ENCODE measurements at regions not wholly inside any gene's neighbourhood (a gene's known extent, or its start where the extent isn't known, plus 50 kb on each side); places are given as distances from the start of the nearest gene placed in this dataset.

DNA sequence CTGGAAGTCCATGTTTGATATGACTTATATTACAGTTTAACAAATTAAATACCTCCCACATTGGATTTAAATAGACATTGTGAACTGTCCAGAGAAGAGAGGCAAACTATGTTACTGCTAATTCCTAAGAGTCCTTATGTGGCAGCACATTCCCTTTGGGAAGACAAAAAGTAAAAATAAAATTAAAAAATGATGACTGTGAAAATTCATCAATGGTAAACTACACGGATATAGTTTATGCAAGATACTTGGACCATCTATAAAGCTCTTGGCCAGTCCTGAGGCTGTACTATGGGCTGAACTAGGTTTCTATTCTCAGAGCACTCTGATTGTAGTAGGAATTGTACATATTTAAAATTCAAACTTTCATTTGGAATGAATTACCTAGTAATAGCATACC is 206.4 kb downstream of the LRRK2 start:
- no peak overlapping the region for H3K56ac ChIP-seq (ENCODE audit: low read length)
- no peak overlapping the region for H2BK5ac ChIP-seq (ENCODE audit: low read length)
- H3K4me1 ChIP-seq (ENCODE audit: control insufficient read depth, low read depth, low read length), result no peaks in the 10 kb centered on the region
- H3K18ac ChIP-seq (ENCODE audit: low read length), result no peak overlapping the region
- no peak overlapping the region for H3K27ac ChIP-seq (ENCODE audit: low read depth, low read length)
- H3K4me2 ChIP-seq (ENCODE audit: low read length), result no peak overlapping the region
- H3K36me3 ChIP-seq (ENCODE audit: control insufficient read depth, insufficient read depth, low read length), result no peaks in the 10 kb centered on the region
- H3K79me2 ChIP-seq (ENCODE audit: control insufficient read depth, insufficient read depth, low read length), result no peaks in the 10 kb centered on the region
- H2BK15ac ChIP-seq (replicated peaks; ENCODE audit: low read depth), result no peak overlapping the region
- no peak overlapping the region for H3K4ac ChIP-seq (ENCODE audit: low read depth, low read length)
- H3K4me3 ChIP-seq (ENCODE audit: low read length), result no peak overlapping the region
- H4K8ac ChIP-seq (ENCODE audit: low read depth, low read length), result no peak overlapping the region
- no peak overlapping the region for H3K9ac ChIP-seq (ENCODE audit: low read length)
- no peak for DNase-seq
- H3K79me1 ChIP-seq (ENCODE audit: low read length), result no peaks in the 10 kb centered on the region
- no peak overlapping the region for H2BK120ac ChIP-seq (ENCODE audit: low read depth, low read length)
- H3K23ac ChIP-seq (ENCODE audit: low read length), result no peak overlapping the region
- WGBS (ENCODE audit: extremely low coverage, insufficient coverage, low lambda C conversion rate), result no CpG with 5 or more reads among the region's 1 CpG
- no peak overlapping the region for H4K5ac ChIP-seq (ENCODE audit: low read length)
- H3K27me3 ChIP-seq (ENCODE audit: insufficient read depth, low read length, poor library complexity), result no peaks in the 10 kb centered on the region
- H2AK5ac ChIP-seq (ENCODE audit: low read length), result no peak overlapping the region

DNA sequence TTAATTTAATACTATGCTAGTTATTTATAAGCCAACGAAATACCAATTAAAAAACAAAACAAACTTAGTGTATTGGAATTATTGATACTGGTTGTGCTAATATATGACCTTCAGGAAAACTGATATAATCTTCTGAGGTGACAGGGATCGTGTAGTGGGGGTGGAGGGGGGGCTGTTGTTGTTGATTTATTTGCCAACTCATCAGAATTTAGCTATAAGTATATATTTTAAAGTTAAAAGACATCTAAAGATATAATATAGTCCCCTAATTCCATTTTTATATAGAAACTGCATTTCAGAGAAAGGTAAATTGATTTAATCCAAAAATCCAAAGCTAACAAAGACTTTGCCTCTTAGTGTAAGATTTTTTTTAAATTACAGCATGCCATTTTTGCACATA is 210.5 kb downstream of the LRRK2 start:
- no CpG with 5 or more reads among the region's 2 CpGs for WGBS (ENCODE audit: extremely low coverage, insufficient coverage, low lambda C conversion rate)

DNA sequence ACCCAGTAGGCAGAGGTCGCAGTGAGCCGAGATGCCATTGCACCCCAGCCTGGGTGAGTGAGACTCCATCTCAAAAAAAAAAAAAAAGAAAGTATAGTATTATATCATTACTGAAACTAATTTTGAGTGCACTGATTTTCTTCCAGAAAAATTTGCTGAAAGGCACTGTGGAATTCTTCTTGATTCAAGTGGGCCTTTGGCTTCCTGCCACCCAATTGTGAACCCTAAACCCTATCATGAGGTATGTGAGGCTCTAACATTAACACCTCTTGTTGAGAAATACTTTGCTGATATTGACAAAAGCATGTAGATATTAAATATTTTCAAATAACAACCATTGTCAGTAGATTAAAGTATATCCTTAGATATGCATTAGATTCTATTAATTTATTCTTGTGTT is 211.2 kb downstream of the LRRK2 start:
- Histone ChIP-seq H2BK5ac (ENCODE audit: low read length) (no peak overlapping the region), H3K23ac (ENCODE audit: low read length) (no peak overlapping the region), H2AK5ac (ENCODE audit: low read length) (no peak overlapping the region), H4K5ac (ENCODE audit: low read length) (no peak overlapping the region), H3K4me3 (ENCODE audit: low read length) (no peak overlapping the region), H3K79me2 (ENCODE audit: control insufficient read depth, insufficient read depth, low read length) (no peaks in the 10 kb centered on the region), H2BK15ac (replicated peaks; ENCODE audit: low read depth) (no peak overlapping the region), H3K9ac (ENCODE audit: low read length) (no peak overlapping the region), H3K4me1 (ENCODE audit: control insufficient read depth, low read depth, low read length) (no peaks in the 10 kb centered on the region), H3K4me2 (ENCODE audit: low read length) (no peak overlapping the region), H3K79me1 (ENCODE audit: low read length) (no peaks in the 10 kb centered on the region), H4K8ac (ENCODE audit: low read depth, low read length) (no peak overlapping the region), H3K18ac (ENCODE audit: low read length) (no peak overlapping the region), H3K4ac (ENCODE audit: low read depth, low read length) (no peak overlapping the region), H3K56ac (ENCODE audit: low read length) (no peak overlapping the region), H2BK120ac (ENCODE audit: low read depth, low read length) (no peak overlapping the region), H3K27ac (ENCODE audit: low read depth, low read length) (no peak overlapping the region), H3K36me3 (ENCODE audit: control insufficient read depth, insufficient read depth, low read length) (no peaks in the 10 kb centered on the region), H3K27me3 (ENCODE audit: insufficient read depth, low read length, poor library complexity) (no peaks in the 10 kb centered on the region)
- no CpG with 5 or more reads among the region's 2 CpGs for WGBS (ENCODE audit: extremely low coverage, insufficient coverage, low lambda C conversion rate)
- no peak for DNase-seq

More for the DNA sequence above, 210.5 kb downstream of the LRRK2 start:
- Histone ChIP-seq H3K79me2 (ENCODE audit: control insufficient read depth, insufficient read depth, low read length) (no peaks in the 10 kb centered on the region), H2AK5ac (ENCODE audit: low read length) (no peak overlapping the region), H3K79me1 (ENCODE audit: low read length) (no peaks in the 10 kb centered on the region), H3K4me3 (ENCODE audit: low read length) (no peak overlapping the region), H3K4me2 (ENCODE audit: low read length) (no peak overlapping the region), H3K18ac (ENCODE audit: low read length) (no peak overlapping the region), H3K56ac (ENCODE audit: low read length) (no peak overlapping the region), H3K27me3 (ENCODE audit: insufficient read depth, low read length, poor library complexity) (no peaks in the 10 kb centered on the region), H4K5ac (ENCODE audit: low read length) (no peak overlapping the region), H3K36me3 (ENCODE audit: control insufficient read depth, insufficient read depth, low read length) (no peaks in the 10 kb centered on the region), H3K4me1 (ENCODE audit: control insufficient read depth, low read depth, low read length) (no peaks in the 10 kb centered on the region), H3K4ac (ENCODE audit: low read depth, low read length) (no peak overlapping the region), H2BK120ac (ENCODE audit: low read depth, low read length) (no peak overlapping the region), H2BK15ac (replicated peaks; ENCODE audit: low read depth) (no peak overlapping the region), H3K9ac (ENCODE audit: low read length) (no peak overlapping the region), H4K8ac (ENCODE audit: low read depth, low read length) (no peak overlapping the region), H3K27ac (ENCODE audit: low read depth, low read length) (no peak overlapping the region), H2BK5ac (ENCODE audit: low read length) (no peak overlapping the region), H3K23ac (ENCODE audit: low read length) (no peak overlapping the region)
- no peak for DNase-seq

DNA sequence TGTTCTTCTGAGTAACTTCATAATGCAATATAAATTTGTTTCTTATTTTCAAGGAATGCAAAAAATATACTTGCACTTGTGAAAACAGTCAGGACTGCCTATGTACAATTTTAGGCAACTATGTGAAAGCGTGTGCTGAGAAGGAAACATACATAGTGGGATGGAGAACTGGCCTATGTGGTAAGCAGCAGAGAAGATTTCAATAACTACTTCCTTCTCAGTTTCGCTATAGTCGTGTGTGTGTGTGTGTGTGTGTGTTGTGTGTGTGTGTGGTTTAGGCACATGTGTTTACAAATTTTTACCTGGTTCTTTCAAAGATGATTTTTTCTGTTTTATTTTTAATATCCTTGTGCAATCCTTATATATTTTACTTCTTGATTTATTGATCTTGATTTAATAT is 211.8 kb downstream of the LRRK2 start:
- no CpG with 5 or more reads among the region's 3 CpGs for WGBS (ENCODE audit: extremely low coverage, insufficient coverage, low lambda C conversion rate)
- DNase-seq, result no peak

DNA sequence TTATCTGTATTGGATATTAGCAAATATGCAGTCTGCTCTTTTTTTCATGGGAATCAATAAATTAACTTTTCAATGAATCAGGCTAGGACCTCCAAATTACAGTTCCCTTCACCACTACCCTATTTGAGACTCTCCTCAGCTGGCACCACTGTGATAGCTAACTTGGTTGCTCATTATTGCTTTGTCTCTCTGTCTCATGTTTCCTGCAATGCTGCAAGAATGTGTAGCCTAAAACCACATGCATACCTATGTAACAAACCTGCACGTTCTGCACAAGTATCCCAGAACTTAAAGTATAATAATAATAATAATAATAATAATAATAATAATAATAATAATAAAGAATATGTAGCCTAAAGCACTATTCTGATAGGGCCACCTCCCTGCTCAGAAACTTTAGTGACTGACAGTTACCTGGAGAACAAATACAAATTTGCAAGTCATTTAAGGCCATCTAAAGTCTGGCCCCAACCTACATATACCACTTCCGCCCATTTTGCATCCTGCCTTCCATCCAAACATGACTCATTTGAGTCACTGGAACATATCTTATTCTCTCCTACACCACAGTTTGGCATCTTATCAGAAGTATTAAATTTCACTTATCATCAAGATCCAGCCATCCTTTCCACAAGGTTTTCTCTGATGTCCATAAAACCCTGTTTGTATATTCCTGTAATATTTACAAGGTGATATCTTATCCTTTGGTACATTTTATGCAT is 215.1 kb downstream of the LRRK2 start:
- H3K4ac ChIP-seq (ENCODE audit: low read depth, low read length), result no peak overlapping the region
- H3K79me1 ChIP-seq (ENCODE audit: low read length), result no peaks in the 10 kb centered on the region
- no peak overlapping the region for H2BK15ac ChIP-seq (replicated peaks; ENCODE audit: low read depth)
- H3K36me3 ChIP-seq (ENCODE audit: control insufficient read depth, insufficient read depth, low read length), result no peaks in the 10 kb centered on the region
- no peak overlapping the region for H3K27ac ChIP-seq (ENCODE audit: low read depth, low read length)
- H3K4me3 ChIP-seq (ENCODE audit: low read length), result no peak overlapping the region
- H3K4me2 ChIP-seq (ENCODE audit: low read length), result no peak overlapping the region
- no peak overlapping the region for H3K9ac ChIP-seq (ENCODE audit: low read length)
- no peak overlapping the region for H3K56ac ChIP-seq (ENCODE audit: low read length)
- H3K4me1 ChIP-seq (ENCODE audit: control insufficient read depth, low read depth, low read length), result no peaks in the 10 kb centered on the region
- H3K23ac ChIP-seq (ENCODE audit: low read length), result no peak overlapping the region
- no peak overlapping the region for H3K18ac ChIP-seq (ENCODE audit: low read length)
- H3K27me3 ChIP-seq (ENCODE audit: insufficient read depth, low read length, poor library complexity), result no peaks in the 10 kb centered on the region
- H2BK120ac ChIP-seq (ENCODE audit: low read depth, low read length), result no peak overlapping the region
- DNase-seq, result no peak
- no peak overlapping the region for H2BK5ac ChIP-seq (ENCODE audit: low read length)
- no peak overlapping the region for H4K5ac ChIP-seq (ENCODE audit: low read length)
- WGBS (ENCODE audit: extremely low coverage, insufficient coverage, low lambda C conversion rate), result no CpG with 5 or more reads among the region's 2 CpGs
- H4K8ac ChIP-seq (ENCODE audit: low read depth, low read length), result no peak overlapping the region
- H3K79me2 ChIP-seq (ENCODE audit: control insufficient read depth, insufficient read depth, low read length), result no peaks in the 10 kb centered on the region
- H2AK5ac ChIP-seq (ENCODE audit: low read length), result no peak overlapping the region

More for the DNA sequence above, 211.8 kb downstream of the LRRK2 start:
- no peaks in the 10 kb centered on the region for H3K4me1 ChIP-seq (ENCODE audit: control insufficient read depth, low read depth, low read length)
- no peaks in the 10 kb centered on the region for H3K79me1 ChIP-seq (ENCODE audit: low read length)
- H3K27ac ChIP-seq (ENCODE audit: low read depth, low read length), result no peak overlapping the region
- H3K56ac ChIP-seq (ENCODE audit: low read length), result no peak overlapping the region
- H3K23ac ChIP-seq (ENCODE audit: low read length), result no peak overlapping the region
- H4K5ac ChIP-seq (ENCODE audit: low read length), result no peak overlapping the region
- H2BK15ac ChIP-seq (replicated peaks; ENCODE audit: low read depth), result no peak overlapping the region
- H2BK5ac ChIP-seq (ENCODE audit: low read length), result no peak overlapping the region
- H3K79me2 ChIP-seq (ENCODE audit: control insufficient read depth, insufficient read depth, low read length), result no peaks in the 10 kb centered on the region
- no peak overlapping the region for H2BK120ac ChIP-seq (ENCODE audit: low read depth, low read length)
- H3K27me3 ChIP-seq (ENCODE audit: insufficient read depth, low read length, poor library complexity), result no peaks in the 10 kb centered on the region
- H3K4ac ChIP-seq (ENCODE audit: low read depth, low read length), result no peak overlapping the region
- no peak overlapping the region for H3K4me3 ChIP-seq (ENCODE audit: low read length)
- H3K9ac ChIP-seq (ENCODE audit: low read length), result no peak overlapping the region
- no peak overlapping the region for H4K8ac ChIP-seq (ENCODE audit: low read depth, low read length)
- no peak overlapping the region for H3K18ac ChIP-seq (ENCODE audit: low read length)
- H3K36me3 ChIP-seq (ENCODE audit: control insufficient read depth, insufficient read depth, low read length), result no peaks in the 10 kb centered on the region
- no peak overlapping the region for H3K4me2 ChIP-seq (ENCODE audit: low read length)
- no peak overlapping the region for H2AK5ac ChIP-seq (ENCODE audit: low read length)

DNA sequence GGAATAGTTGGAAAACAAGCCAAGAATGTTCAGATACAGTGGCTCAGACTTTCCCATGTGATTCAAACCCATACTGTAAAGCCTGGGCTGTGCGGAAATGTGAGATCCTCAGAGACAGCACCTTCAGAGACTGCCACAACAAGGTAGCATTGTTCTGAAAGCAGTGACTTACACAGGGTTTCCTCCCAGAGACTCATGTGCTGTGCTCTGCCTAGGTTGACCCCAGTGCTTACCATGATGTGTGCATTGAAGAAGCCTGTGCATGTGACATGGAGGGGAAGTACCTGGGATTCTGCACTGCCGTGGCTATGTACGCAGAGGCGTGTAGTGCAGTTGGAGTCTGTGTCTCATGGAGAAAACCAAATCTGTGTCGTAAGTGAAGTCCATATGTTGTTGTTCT is 219.4 kb downstream of the LRRK2 start:
- Histone ChIP-seq H3K23ac (ENCODE audit: low read length) (no peak overlapping the region), H3K4ac (ENCODE audit: low read depth, low read length) (no peak overlapping the region), H3K4me2 (ENCODE audit: low read length) (no peak overlapping the region), H4K8ac (ENCODE audit: low read depth, low read length) (no peak overlapping the region), H3K27ac (ENCODE audit: low read depth, low read length) (no peak overlapping the region), H3K56ac (ENCODE audit: low read length) (no peak overlapping the region), H3K18ac (ENCODE audit: low read length) (no peak overlapping the region), H2BK120ac (ENCODE audit: low read depth, low read length) (no peak overlapping the region), H3K79me2 (ENCODE audit: control insufficient read depth, insufficient read depth, low read length) (no peaks in the 10 kb centered on the region), H4K5ac (ENCODE audit: low read length) (no peak overlapping the region), H3K4me1 (ENCODE audit: control insufficient read depth, low read depth, low read length) (no peaks in the 10 kb centered on the region), H3K4me3 (ENCODE audit: low read length) (no peak overlapping the region), H2BK5ac (ENCODE audit: low read length) (no peak overlapping the region), H2AK5ac (ENCODE audit: low read length) (no peak overlapping the region), H3K36me3 (ENCODE audit: control insufficient read depth, insufficient read depth, low read length) (no peaks in the 10 kb centered on the region), H3K27me3 (ENCODE audit: insufficient read depth, low read length, poor library complexity) (no peaks in the 10 kb centered on the region), H3K9ac (ENCODE audit: low read length) (no peak overlapping the region), H3K79me1 (ENCODE audit: low read length) (no peaks in the 10 kb centered on the region), H2BK15ac (replicated peaks; ENCODE audit: low read depth) (no peak overlapping the region)
- WGBS (ENCODE audit: extremely low coverage, insufficient coverage, low lambda C conversion rate), result no CpG with 5 or more reads among the region's 5 CpGs
- DNase-seq, result no peak

Measured in mesendoderm (in vitro differentiated cells).